Breast epithelium (tissue), 3 donors: ENCODE measurements at regions not wholly inside any gene's neighbourhood (a gene's known extent, or its start where the extent isn't known, plus 50 kb on each side); places are given as distances from the start of the nearest gene placed in this dataset.

Experiments used
- POLR2A ChIP-seq: fragments of 450-650 bp; IDR thresholded peaks from one replicate; pipeline ENCODE4 v1.6.1; 2016; ENCODE audit warnings: antibody characterized with exemption, mild to moderate bottlenecking, moderate library complexity
- TF ChIP-seq, protein P1 (sequence below), 3 donors: fragments of 450-650 bp; IDR thresholded peaks; one replicate each; pipeline ENCODE4 v1.5.1; 2016 to 2017; ENCODE audit warnings: antibody characterized with exemption in 3 of 3, mild to moderate bottlenecking in 3 of 3, moderate library complexity in 3 of 3

DNA sequence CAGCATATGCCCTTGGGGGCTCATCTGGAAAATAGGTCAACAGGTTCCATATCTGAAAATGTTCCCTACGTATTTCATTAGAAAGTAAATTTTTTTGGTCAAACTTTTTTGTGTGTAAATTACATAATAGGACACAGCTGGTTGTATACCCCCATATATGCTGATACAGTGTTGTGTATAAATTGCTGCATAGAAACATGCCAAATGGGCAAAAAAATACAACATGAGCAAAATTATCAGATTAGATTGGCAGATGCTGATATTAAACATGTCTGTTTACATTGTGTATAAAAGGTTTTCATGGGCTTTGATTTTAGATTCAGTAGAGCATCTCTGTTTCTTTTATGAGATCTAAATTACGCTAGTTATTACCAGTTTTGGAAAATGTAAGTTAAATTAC lies 2223.0 kb downstream of the MAT2B start:
- TF ChIP-seq, protein P1, sequence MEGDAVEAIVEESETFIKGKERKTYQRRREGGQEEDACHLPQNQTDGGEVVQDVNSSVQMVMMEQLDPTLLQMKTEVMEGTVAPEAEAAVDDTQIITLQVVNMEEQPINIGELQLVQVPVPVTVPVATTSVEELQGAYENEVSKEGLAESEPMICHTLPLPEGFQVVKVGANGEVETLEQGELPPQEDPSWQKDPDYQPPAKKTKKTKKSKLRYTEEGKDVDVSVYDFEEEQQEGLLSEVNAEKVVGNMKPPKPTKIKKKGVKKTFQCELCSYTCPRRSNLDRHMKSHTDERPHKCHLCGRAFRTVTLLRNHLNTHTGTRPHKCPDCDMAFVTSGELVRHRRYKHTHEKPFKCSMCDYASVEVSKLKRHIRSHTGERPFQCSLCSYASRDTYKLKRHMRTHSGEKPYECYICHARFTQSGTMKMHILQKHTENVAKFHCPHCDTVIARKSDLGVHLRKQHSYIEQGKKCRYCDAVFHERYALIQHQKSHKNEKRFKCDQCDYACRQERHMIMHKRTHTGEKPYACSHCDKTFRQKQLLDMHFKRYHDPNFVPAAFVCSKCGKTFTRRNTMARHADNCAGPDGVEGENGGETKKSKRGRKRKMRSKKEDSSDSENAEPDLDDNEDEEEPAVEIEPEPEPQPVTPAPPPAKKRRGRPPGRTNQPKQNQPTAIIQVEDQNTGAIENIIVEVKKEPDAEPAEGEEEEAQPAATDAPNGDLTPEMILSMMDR (IDR thresholded peaks at IDR 0.05): no peak
- no peak for TF ChIP-seq POLR2A
